ENCODE measurements at regions not wholly inside any gene's neighbourhood (a gene's known extent, or its start where the extent isn't known, plus 50 kb on each side); places are given as distances from the start of the nearest gene placed in this dataset.
"Not testable (repeated sequence)": the region's sequence is repeated elsewhere in the genome, so short reads cannot be mapped to it uniquely, and the experiment has no call there.

DNA sequence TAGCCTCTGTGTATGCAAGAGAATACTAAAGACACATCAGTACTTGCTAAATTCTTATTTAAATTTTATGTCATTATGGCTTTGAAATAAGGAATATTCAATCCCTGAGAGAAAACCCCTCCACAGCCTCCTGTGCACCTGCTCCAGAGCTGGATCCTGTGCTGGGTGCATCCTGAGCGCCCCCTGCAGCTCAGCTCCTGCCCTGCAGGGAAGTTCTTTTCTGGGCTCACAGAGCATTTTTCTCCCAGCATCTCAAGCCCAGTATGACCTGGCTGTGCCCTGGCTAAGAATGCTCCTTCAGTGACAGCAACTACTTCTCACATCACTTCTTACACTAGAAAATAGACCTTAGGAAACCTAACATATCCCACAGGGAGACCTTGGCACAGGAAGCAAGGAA, 1211.7 kb downstream of the TMEM121 start:
- Histone ChIP-seq H3K36me3 (no peaks in the 10 kb centered on the region), H3K27me3 (no peaks in the 10 kb centered on the region), H3K4me1 (no peaks in the 10 kb centered on the region), H3K4me3 (no peak overlapping the region), H3K27ac (no peak overlapping the region), H3K9me3 (no peaks in the 10 kb centered on the region)
- no peak for TF ChIP-seq CTCF (IDR thresholded peaks at IDR 0.05)
- no peak for DNase-seq (ENCODE audit: low spot score in 2 of 2)
- intact Hi-C loops (cut with DNase I), result no loop called here

DNA sequence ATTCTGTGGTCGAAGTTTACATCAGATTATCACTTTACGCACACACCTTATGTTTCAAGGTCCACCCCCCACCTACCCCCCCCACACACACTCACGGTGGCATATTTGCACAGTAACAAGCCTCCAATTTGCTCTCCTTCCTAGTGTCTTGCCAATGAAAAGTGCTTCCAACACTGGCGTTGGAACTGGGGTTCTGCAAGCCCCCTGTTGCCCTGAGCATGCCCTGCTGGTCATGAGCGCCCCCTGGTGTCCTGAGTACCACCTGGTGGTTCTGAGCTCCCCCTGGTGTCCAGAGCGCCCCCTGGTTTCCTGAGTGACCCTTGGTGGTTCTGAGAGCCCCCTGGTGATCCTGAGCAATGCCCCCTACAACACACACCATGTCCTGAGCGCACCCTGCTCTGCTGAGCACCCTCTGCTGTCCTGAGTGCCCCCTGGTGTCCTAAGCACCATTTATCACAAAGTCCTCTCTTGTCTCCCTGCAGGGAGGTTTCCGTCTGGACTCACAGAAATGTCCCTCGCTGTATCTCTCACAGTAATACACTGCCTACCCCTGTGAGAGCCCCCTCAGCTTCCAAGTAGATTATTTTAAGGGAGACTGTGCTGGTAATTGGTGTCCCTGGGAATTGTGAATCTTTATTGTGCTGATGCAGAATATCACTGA, 1212.3 kb downstream of the TMEM121 start:
- H3K27ac ChIP-seq; DNase-seq (ENCODE audit: low spot score in 2 of 2); H3K9me3 ChIP-seq; intact Hi-C loops (cut with DNase I); H3K4me1 ChIP-seq; H3K27me3 ChIP-seq; H3K36me3 ChIP-seq; H3K4me3 ChIP-seq: not testable (repeated sequence)

DNA sequence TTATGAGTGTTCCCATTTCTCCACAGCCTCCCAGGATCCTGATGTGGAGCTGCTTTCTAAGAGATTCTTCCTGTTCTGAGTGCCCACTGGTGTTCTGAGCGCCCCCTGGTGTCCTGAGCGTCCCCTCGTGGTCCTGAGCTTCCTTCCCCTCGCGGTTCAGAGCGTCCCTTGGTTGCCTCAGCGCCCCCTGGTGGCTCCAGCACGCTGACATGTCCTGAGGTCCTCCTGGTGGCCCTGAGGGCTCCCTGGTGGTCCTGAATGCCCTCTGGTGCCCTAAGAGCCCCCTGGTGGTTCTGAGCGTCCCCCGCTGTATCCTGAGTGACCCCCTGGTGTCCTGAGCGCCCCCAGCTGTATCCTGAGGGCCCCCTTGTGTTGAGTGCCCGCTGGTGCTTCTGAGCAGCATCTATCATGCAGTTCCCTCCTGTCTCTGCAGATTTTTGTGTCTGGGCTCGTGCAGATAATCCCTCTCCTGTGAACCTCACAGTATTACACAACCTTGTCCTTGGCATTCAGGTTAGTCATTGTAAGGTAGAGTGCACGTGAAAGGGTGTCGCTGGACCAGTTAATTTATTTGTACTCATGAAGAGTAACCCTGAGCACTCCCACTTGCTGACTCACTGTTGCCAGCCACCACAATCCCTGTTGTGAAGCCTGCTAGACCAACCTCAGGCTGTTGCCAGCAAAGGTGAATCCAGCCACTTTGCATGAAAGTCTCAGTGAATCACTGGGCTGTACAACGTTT, 1214.9 kb downstream of the TMEM121 start:
- DNase-seq (ENCODE audit: low spot score in 2 of 2); H3K4me1 ChIP-seq; H3K36me3 ChIP-seq; intact Hi-C loops (cut with DNase I); H3K4me3 ChIP-seq; H3K27me3 ChIP-seq; H3K9me3 ChIP-seq; H3K27ac ChIP-seq: not testable (repeated sequence)

DNA sequence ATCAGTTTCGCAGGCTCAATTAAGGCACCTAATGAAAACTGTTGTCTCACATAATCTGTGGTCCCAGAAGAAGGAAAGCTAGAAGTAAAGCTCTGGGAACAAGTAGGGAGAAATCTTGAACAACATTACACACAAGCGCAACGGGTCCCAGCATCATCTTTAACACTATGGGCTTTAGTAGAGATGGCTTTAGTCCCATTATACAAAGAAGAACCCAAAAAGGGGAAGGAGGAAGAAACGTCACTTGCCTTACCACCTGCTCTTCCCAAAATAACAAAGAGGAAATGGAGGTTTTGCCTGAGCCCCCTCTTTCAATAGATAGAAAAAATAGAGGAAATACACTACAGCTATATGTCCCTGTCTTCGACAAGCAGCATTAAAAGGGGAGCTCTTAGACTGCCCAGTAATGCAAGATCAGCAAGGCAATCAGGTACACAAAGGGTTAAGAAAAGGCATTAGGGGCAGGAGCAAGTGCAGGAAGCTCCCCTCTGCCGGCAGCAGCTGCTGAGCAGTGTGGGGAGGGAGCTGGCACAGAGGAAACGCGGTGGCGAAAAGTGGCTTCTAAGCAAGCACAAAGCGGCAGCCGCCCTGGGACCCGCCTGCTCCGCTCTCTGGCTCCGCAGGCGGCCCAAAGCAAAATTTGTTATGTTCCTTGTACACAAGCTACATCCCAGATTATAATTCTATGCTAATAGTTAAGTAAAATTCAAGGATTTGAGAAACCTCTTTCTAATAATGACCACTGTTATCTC, 1218.8 kb downstream of the TMEM121 start:
- H3K4me3 ChIP-seq; H3K27ac ChIP-seq; intact Hi-C loops (cut with DNase I); DNase-seq (ENCODE audit: low spot score in 2 of 2); H3K27me3 ChIP-seq; H3K4me1 ChIP-seq; H3K9me3 ChIP-seq; H3K36me3 ChIP-seq: not testable (repeated sequence)

DNA sequence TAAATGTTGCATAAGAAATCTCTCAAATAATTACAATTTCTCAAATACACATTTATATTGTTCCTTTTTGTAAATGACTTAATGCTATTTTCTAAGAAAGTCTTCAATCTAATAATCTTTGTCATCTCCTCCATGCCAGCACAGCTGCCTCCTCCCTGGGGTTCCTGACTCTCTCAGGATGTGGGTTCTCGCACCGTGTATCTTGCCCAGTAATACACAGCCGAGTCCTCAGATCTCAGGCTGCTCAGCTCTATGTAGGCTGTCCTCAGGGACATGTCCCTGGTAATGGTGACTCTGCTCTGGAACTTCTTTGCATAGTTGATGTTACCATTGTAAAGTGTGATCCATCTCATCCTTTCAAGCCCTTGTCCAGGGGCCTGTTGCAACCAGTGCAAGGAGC, 1223.7 kb downstream of the TMEM121 start:
- H3K4me3 ChIP-seq; H3K27me3 ChIP-seq; H3K9me3 ChIP-seq; H3K27ac ChIP-seq; DNase-seq (ENCODE audit: low spot score in 2 of 2); H3K36me3 ChIP-seq; intact Hi-C loops (cut with DNase I); H3K4me1 ChIP-seq: not testable (repeated sequence)

DNA sequence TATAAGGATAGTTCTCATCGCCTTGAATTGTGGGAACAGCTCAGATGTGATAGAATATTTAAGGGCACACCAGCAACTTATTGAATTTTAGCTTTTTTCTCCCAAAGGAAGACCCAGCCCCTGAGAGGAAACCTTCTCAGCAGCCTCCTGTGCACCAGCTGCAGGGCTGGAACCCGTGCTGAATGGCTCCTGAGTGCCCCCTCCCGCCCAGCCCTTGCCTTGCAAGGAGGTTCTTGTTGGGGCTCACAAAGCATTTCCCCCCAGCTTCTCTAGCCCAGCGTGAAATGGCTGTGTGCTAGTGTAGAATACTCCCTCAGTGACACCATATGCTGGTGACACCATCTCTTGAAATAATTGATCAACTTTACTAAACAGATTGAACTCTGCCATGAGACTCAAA, 1227.4 kb downstream of the TMEM121 start:
- H3K27ac ChIP-seq; H3K9me3 ChIP-seq; DNase-seq (ENCODE audit: low spot score in 2 of 2); H3K36me3 ChIP-seq; H3K4me1 ChIP-seq; H3K27me3 ChIP-seq; H3K4me3 ChIP-seq; intact Hi-C loops (cut with DNase I): not testable (repeated sequence)

GRCh38 chr14:106757444-106757843, 1231.1 kb downstream of the TMEM121 start:
- H3K27me3 ChIP-seq; H3K4me1 ChIP-seq; intact Hi-C loops (cut with DNase I); H3K9me3 ChIP-seq; H3K36me3 ChIP-seq; DNase-seq (ENCODE audit: low spot score in 2 of 2); H3K27ac ChIP-seq; H3K4me3 ChIP-seq: not testable (repeated sequence)

DNA sequence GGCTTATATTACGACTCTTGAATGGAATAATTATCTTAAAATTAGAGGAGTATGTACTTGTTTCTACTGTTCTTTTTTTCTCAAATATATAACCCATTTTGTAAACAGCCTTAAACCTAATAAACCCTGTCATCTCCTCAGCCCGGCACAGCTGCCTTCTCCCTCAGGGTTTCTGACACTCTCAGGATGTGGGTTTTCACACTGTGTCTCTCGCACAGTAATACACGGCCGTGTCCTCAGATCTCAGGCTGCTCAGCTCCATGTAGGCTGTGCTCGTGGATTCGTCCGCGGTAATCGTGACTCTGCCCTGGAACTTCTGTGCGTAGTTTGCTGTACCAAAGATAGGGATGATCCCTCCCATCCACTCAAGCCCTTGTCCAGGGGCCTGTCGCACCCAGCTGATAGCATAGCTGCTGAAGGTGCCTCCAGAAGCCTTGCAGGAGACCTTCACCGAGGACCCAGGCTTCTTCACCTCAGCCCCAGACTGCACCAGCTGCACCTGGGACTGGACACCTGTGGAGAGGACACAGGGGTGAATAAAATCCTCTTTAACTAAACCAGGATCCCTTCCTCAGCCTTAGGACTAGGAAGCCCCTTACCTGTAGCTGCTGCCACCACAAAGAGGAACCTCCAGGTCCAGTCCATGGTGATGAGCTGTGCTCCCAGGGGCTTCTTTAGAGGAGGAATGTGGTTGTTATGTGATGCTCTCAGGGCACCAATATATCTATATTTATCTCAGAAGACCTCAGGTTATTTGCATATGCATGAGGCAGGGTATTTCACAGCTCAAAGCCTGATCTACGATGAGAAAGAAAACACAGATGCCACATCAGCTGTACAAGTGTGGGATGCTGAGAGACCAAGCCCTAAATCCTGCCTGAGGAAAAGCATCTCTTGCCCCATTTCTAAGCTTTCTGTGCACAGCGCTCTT, 1235.8 kb downstream of the TMEM121 start:
- H3K27ac ChIP-seq; H3K27me3 ChIP-seq; H3K4me3 ChIP-seq; intact Hi-C loops (cut with DNase I); H3K36me3 ChIP-seq; DNase-seq (ENCODE audit: low spot score in 2 of 2); H3K4me1 ChIP-seq; H3K9me3 ChIP-seq: not testable (repeated sequence)

Measured in ascending aorta (tissue), 2 donors.